ENCODE measurements at regions not wholly inside any gene's neighbourhood (a gene's known extent, or its start where the extent isn't known, plus 50 kb on each side); places are given as distances from the start of the nearest gene placed in this dataset.

- DNase-seq, result no peak
Measured at GRCh38 chr18:67621049-67621713, 104.7 kb upstream of the DSEL start.

DNA sequence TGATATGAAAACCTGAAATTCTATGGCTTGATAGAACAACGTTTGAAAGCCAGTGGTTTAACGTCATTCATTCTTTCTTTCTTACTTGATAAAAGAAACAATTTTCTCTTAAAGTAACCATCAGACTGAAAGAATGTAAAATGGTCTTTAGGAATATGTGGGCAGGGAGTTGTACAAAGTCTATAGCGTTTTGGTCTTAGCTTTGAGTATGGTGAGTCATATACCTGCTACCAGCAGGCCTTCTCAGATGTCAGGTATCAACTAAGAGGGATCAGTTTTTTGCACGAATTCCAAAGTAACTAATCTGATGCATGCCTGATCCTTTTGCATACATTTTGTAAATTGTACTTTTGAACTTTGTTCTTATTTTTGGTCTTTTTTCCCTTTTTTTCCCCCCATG is 101.5 kb upstream of the DSEL start:
- DNase-seq, result no peak

DNA sequence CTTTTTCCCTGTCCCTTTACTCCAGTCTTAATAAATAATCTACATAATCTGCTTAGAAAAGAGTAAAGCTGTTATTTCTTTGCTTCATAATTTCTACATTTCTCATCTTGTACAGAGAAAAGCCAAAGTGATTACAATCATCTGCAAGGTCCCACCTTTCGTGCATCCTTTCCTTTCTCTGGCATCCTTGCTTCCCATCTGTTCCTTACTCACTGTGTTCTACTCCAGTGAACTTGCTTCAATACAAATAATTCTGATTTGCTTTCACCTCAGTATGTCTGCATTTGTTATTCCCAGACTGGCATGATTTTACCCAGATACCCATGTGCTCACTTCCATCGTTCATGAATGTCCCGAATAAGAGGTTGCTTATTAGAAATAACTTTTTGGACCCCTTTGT is 99.4 kb upstream of the DSEL start:
- DNase-seq, result no peak

- DNase-seq, result no peak
Measured at GRCh38 chr18:67613731-67614130, 97.2 kb upstream of the DSEL start.

- DNase-seq, result no peak
Measured at GRCh38 chr18:67612281-67612680, 95.8 kb upstream of the DSEL start.

GRCh38 chr18:67608615-67609273 is 92.2 kb upstream of the DSEL start:
- no peak for DNase-seq

- DNase-seq, result no peak
Measured at GRCh38 chr18:67608191-67608590, 91.7 kb upstream of the DSEL start.

DNA sequence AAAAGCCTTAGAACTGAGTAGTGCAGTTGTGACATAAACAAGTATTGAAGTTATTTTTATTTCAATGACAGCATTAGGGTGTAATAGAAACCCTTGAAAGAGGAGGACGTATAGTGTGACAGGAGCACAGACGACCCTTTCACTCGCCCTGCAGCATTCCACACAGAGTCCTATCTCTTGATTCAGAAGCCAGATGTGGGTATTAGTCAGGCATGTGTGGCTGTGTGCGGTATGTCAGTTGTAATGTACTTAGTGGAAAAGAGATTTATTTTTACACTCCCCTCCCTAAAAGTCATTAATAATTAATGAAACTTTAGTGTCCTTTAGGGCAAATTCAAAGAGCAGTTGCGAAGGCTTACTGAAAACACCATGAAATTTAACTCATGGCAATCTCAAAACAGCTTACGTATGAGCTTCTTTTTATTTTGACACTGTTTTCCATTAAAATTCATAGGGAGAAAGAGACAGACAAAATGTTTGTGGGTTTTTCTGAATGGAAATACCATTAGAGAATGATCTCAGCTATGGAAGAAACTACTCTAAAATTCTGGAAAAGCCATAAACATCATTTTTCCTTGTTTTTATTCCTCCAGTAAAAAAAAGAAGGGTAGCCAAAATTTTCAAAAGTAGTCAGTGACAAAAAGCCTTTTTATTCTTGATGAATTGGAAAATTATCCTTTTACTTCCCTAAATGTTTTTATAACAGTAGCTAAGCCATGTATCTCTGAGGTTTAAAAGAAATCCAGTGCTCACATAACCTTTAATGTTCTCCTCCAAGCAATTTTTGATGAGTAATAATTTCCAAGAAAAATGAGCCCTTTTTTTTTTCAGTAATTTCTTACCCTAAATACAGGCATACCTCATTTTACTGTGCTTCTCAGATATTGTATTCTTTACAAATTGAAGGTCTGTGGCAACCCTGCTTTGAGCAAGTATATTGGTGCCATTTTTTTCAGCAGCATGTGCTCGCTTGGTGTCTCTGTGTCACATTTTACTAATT is 84.0 kb upstream of the DSEL start:
- DNase-seq, result peak; percentile 14

GRCh38 chr18:67599277-67599676 is 82.8 kb upstream of the DSEL start:
- DNase-seq, result no peak

GRCh38 chr18:67597759-67598158 is 81.2 kb upstream of the DSEL start:
- DNase-seq, result no peak

GRCh38 chr18:67596003-67596402 is 79.5 kb upstream of the DSEL start:
- DNase-seq, result no peak

DNA sequence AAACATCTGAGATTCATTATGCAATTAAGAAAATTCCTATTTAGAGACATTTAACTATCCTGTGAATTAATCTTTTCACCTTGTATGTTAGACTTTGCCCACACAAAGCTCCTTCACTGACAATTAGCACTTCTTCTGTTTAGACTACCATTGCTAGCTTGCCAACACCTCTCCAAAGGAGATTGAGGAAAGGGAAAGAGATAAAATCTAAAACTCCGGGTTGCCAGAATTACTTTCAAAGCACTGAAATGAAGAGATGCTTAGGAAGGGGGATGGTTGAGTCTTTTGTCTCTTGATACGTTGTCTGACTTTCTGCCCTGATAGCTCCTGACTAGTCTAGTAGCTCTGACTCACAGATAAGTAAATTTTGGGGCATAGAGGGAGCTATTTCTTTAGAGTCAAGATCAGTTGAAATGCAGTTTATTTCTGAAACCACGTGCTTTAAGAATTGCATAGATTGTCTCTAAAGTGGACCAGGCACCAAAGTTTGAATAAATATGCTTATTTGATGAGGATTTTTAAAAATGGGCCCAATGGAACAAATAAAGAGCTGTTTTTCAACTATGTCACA is 74.1 kb upstream of the DSEL start:
- DNase-seq, result no peak

DNA sequence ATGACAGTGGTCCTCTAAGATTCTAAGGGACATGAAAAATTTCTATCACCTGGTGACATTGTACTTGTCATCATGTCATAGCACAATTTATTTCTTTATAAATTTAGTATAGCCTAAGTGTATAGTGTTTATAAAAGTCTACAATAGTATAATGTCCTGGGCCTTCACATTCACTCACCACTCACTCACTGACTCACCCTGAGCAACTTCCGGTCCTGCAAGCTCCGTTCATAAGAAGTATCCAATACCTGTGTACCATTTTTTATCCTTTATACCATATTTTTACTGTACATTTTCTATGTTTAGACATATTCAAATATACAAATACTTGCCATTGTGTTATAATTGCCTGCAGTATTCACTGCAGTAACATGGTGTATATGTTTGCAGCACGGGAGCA is 72.8 kb upstream of the DSEL start:
- DNase-seq, result no peak

DNA sequence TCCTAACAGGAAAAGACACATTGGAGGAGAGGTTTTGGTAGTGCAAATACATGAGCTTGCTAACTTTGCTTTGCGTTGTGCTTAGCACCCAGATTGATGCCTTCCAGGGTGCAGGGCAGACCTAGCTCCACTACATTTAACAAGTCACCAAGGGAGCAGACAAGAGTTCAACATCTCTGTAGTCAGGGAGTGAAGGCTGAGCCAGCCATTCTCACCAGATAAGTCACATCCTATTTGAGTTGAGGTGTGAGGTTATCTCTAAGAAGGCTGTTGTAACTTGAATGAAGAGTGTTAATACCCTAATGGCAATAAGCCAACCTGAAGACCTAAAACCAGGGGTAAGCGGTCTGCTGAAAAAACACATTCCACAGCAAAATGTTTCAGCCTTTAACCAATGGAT is 69.6 kb upstream of the DSEL start:
- DNase-seq, result no peak

GRCh38 chr18:67583621-67584020 is 67.1 kb upstream of the DSEL start:
- DNase-seq, result no peak

- DNase-seq, result no peak
Measured at GRCh38 chr18:67582488-67582887, 66.0 kb upstream of the DSEL start.

GRCh38 chr18:67581178-67581577 is 64.7 kb upstream of the DSEL start:
- DNase-seq, result peak; percentile 11

DNA sequence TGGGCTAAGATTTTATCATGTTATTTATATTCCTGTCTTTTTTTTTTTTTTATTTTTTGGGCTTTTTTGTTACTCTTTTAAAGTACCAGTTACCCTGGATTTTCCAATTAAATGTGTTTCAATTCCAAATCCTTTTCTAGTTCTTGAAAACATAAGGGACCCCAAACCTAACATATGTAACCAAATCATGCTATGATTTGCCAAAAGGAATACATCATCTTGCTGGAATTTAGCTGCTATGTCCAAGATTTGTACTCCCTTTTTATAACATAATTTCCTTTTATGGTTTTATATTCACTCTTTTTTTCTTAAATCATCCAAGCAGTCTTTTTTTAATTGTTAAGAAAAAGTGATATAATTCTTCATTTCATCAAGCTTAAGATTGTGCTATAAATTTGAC is 60.9 kb upstream of the DSEL start:
- no peak for DNase-seq

GRCh38 chr18:67574749-67575148 is 58.2 kb upstream of the DSEL start:
- no peak for DNase-seq

GRCh38 chr18:67568166-67568565 is 51.6 kb upstream of the DSEL start:
- no peak for DNase-seq

Data from NCI-H524 treated with DMSO at 0.1 percent for 48 hours (cell line).